RWPE1 (cell line): ENCODE measurements at regions not wholly inside any gene's neighbourhood (a gene's known extent, or its start where the extent isn't known, plus 50 kb on each side); places are given as distances from the start of the nearest gene placed in this dataset.

Source experiments
- CTCF ChIA-PET: fragments of 350-600 bp; sonication (Branson Sonifier 250); formaldehyde crosslinking; extraction: SDS; loops from one replicate; lab custom pipeline; 2021; lab: Yijun Ruan, JAX
- POLR2A ChIA-PET: fragments of 400-600 bp; formaldehyde crosslinking; extraction: SDS; loops from one replicate; lab custom pipeline; 2020; ENCODE audit warnings: antibody characterized with exemption; ENCODE audit not compliant: low non-redundant PET; lab: Yijun Ruan, JAX
- DNase-seq: peaks from one replicate; pipeline ENCODE4 v3.0.0; 2012; ENCODE audit warnings: low spot score
- H3K27ac ChIP-seq: fragments of 450-650 bp; 2 replicates; pipeline ENCODE4 v1.5.1; 2017
- TF ChIP-seq, protein P1 (sequence below): fragments of 450-650 bp; conservative IDR thresholded peaks from 2 replicates; pipeline ENCODE4 v1.5.1; 2017; ENCODE audit warnings: low read depth, mild to moderate bottlenecking

DNA sequence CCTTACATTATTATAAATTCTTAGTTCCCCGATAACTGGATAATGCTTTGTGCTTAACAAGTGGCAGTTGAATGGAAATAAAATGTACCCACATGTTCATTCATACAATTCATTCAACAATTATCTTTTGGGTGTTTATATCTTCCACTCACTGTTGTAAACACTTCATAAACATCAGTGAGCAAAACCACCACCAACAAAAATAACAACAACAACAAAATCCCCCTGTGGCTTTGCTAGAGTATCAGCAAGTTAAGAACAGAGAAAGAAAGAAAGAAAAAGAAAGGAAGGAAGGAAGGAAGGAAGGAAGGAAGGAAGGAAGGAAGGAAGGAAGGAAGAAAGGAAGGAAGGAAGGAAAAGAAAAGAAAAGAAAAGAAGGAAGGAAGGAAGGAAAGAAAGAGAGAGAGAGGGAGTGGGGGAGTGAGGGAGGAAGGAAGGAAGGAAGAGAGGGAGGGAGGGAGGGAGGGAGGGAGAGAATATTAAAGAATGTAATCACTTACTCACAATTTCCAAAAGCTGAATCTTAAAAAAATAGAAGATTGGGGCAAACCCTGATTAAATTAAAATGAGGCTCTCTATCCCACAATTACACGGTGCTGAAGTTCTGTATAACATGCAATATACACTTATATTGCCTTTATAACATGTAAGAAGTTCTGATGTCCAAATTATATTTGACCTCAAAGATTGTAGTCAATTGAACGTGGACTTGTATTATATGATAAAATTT, 2238.8 kb downstream of the LRRC4C start:
- TF ChIP-seq, protein P1, sequence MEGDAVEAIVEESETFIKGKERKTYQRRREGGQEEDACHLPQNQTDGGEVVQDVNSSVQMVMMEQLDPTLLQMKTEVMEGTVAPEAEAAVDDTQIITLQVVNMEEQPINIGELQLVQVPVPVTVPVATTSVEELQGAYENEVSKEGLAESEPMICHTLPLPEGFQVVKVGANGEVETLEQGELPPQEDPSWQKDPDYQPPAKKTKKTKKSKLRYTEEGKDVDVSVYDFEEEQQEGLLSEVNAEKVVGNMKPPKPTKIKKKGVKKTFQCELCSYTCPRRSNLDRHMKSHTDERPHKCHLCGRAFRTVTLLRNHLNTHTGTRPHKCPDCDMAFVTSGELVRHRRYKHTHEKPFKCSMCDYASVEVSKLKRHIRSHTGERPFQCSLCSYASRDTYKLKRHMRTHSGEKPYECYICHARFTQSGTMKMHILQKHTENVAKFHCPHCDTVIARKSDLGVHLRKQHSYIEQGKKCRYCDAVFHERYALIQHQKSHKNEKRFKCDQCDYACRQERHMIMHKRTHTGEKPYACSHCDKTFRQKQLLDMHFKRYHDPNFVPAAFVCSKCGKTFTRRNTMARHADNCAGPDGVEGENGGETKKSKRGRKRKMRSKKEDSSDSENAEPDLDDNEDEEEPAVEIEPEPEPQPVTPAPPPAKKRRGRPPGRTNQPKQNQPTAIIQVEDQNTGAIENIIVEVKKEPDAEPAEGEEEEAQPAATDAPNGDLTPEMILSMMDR: no peak
- no peak overlapping the region for H3K27ac ChIP-seq
- ChIA-PET CTCF (no interaction called here), POLR2A (no interaction called here)
- no peak for DNase-seq

DNA sequence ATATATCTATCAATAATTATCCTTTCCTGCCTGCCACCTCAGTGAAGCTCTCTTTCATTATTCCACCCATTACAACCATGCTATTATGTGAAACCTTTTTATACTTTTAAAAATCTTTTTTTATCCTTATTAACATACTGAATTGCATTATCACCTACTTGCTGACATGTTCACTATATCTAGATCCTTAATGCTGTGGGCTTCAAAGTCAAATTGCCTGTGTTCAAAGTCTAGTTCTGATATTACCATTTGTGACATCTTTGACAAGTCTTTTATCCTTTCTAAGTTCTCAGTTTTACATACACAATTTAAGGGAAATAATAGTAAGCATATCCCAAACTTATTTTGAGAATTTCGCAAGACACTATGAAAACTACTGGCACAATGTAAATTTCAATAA, 2239.4 kb downstream of the LRRC4C start:
- no peak overlapping the region for H3K27ac ChIP-seq
- ChIA-PET POLR2A (no interaction called here), CTCF (no interaction called here)
- TF ChIP-seq, protein P1: no peak
- DNase-seq: no peak

DNA sequence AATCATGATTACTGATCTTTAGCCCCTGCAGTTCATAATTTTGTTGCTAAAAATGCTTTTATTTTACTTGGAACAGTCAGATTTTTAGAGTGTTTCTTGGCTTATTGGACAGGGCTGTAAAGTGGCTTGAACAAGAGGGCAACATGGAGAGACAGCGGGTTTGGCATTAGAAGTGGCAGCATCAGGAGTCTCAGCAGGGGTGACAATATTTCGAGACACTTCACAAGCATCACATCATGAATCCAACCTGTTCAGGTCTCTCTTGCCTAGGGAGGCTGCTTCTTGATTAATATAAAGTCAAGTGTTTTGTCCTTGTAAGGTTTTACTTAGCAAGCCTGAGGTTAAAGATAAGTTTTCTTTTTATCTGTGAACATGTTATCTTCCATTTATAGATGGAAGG, 2249.5 kb downstream of the LRRC4C start:
- POLR2A ChIA-PET: no interaction called here
- CTCF ChIA-PET: no interaction called here
- DNase-seq: no peak
- TF ChIP-seq, protein P1: no peak
- H3K27ac ChIP-seq: no peak overlapping the region

GRCh38 chr11:39205236-39205995, 2254.0 kb downstream of the LRRC4C start:
- TF ChIP-seq, protein P1: no peak
- POLR2A ChIA-PET: no interaction called here
- no peak for DNase-seq
- H3K27ac ChIP-seq: no peak overlapping the region
- CTCF ChIA-PET: interaction anchor here (0.5 to 0.8 kb wide), 3 partner anchors 60 to 1786 kb away, joined by 3 to 4 read pairs (median 3); no protein-coding TSS in a partner anchor

- ChIA-PET CTCF (no interaction called here), POLR2A (no interaction called here)
- TF ChIP-seq, protein P1: no peak
- H3K27ac ChIP-seq: no peak overlapping the region
- DNase-seq: no peak
Observed at GRCh38 chr11:39192671-39193070, 2266.8 kb downstream of the LRRC4C start.

- no peak overlapping the region for H3K27ac ChIP-seq
- POLR2A ChIA-PET: no interaction called here
- no peak for DNase-seq
- CTCF ChIA-PET: no interaction called here
- TF ChIP-seq, protein P1: no peak
Observed at GRCh38 chr11:39190751-39191150, 2268.7 kb downstream of the LRRC4C start.
